HepG2 (cell line): ENCODE measurements at regions not wholly inside any gene's neighbourhood (a gene's known extent, or its start where the extent isn't known, plus 50 kb on each side); places are given as distances from the start of the nearest gene placed in this dataset.

Experiments used
- ATAC-seq: fragments of 200-7000 bp; cut with Tn5 transposase; 3 replicates; pipeline ENCODE4 v1.9.1; 2020; ENCODE audit warnings: mild to moderate bottlenecking, moderate library complexity
- BruUV-seq: library from RNA; stranded (reverse); fragments of 400-500 nt; replicated peaks from 2 replicates; lab custom pipeline; 2021; lab: Mats Ljungman, UMichigan
- CTCF ChIA-PET: fragments of 300-600 bp; formaldehyde crosslinking; extraction: SDS; loops from one replicate; lab custom pipeline; 2021; ENCODE audit warnings: low total read pairs, inconsistent platforms, low intra/inter-chr PET ratio; lab: Yijun Ruan, JAX
- POLR2A ChIA-PET: fragments of 350-600 bp; sonication (Branson Sonifier 250); formaldehyde crosslinking; loops from one replicate; lab custom pipeline; 2020; ENCODE audit warnings: antibody characterized with exemption, inconsistent platforms; lab: Yijun Ruan, JAX
- DNase-seq: peaks from one replicate; pipeline ENCODE4 v3.0.0-alpha.2; 2015; ENCODE audit warnings: low spot score
- FAIRE-seq: peaks from 3 replicates; lab custom pipeline; 2011; peaks lifted over from hg19 to GRCh38; lab: Jason Lieb, UNC
- H2AFZ ChIP-seq: one replicate; pipeline ENCODE4 v1.6.1; 2011; ENCODE audit warnings: low read length, inconsistent platforms
- H3K27ac ChIP-seq: fragments of 300-600 bp; 3 replicates; pipeline ENCODE4 v1.8.0; 2011; ENCODE audit warnings: mixed run types, mild to moderate bottlenecking, mixed read lengths, low read length, inconsistent platforms; ENCODE audit not compliant: insufficient read depth; ENCODE audit errors: extremely low read length
- H3K27me3 ChIP-seq, 2 experiments: fragments of 200-600 bp in 1 of 2; 2 replicates in 1 of 2; 3 replicates in 1 of 2; pipeline versions ENCODE4 v1.6.0 to v1.8.0; 2011; ENCODE audit warnings: low read length in 2 of 2, mild to moderate bottlenecking in 2 of 2, moderate library complexity in 2 of 2, inconsistent platforms in 1 of 2; ENCODE audit not compliant: insufficient read depth in 2 of 2, control insufficient read depth in 1 of 2
- H3K36me3 ChIP-seq, 2 experiments: fragments of 200-600 bp in 1 of 2; replicated peaks in 1 of 2; 2 replicates in 1 of 2; 3 replicates in 1 of 2; pipeline versions ENCODE4 v1.5.1 to v1.8.0; 2011; ENCODE audit warnings: low read length in 2 of 2, inconsistent platforms in 1 of 2; ENCODE audit not compliant: insufficient read depth in 2 of 2, control insufficient read depth in 1 of 2
- H3K4me1 ChIP-seq: 2 replicates; pipeline ENCODE4 v1.5.1; 2012; ENCODE audit warnings: low read length, inconsistent platforms; ENCODE audit not compliant: insufficient read depth
- H3K4me2 ChIP-seq: 2 replicates; pipeline ENCODE4 v1.6.0; 2011; ENCODE audit warnings: low read depth, low read length, inconsistent platforms
- H3K4me3 ChIP-seq, 3 experiments: fragments of 200-600 bp in 1 of 3; sonication (generic), shearing (Covaris generic) in 1 of 3; replicated peaks in 1 of 3; 2 replicates each; pipeline ENCODE4 v1.5.1; 2011 to 2016; ENCODE audit warnings: low read length in 3 of 3, inconsistent platforms in 2 of 3, low read depth in 2 of 3, mild to moderate bottlenecking in 2 of 3, control low read depth in 1 of 3, mixed read lengths in 1 of 3; ENCODE audit not compliant: insufficient read depth in 1 of 3
- H3K79me2 ChIP-seq: one replicate; pipeline ENCODE4 v1.6.1; 2011; ENCODE audit warnings: low read length, inconsistent platforms; ENCODE audit not compliant: insufficient read depth
- H3K9ac ChIP-seq: 2 replicates; pipeline ENCODE4 v1.6.0; 2011; ENCODE audit warnings: mild to moderate bottlenecking, low read depth, low read length, inconsistent platforms; ENCODE audit not compliant: insufficient read depth
- H3K9me3 ChIP-seq: 2 replicates; pipeline ENCODE4 v1.5.1; 2012; ENCODE audit warnings: mild to moderate bottlenecking, low read length
- H4K20me1 ChIP-seq: 2 replicates; pipeline ENCODE4 v1.6.0; 2011; ENCODE audit warnings: inconsistent platforms, mild to moderate bottlenecking, low read length, moderate library complexity; ENCODE audit not compliant: insufficient read depth
- ARID5B ChIP-seq: IDR thresholded peaks from 2 replicates; pipeline ENCODE4 v1.4.0; 2020; ENCODE audit warnings: mild to moderate bottlenecking, missing genetic modification reagents
- CENPBD1 ChIP-seq: sonication (generic); formaldehyde crosslinking; IDR thresholded peaks from 2 replicates; pipeline ENCODE4 v1.8.0; 2022; ENCODE audit warnings: missing genetic modification reagents, low read depth, mild to moderate bottlenecking, borderline replicate concordance
- DRAP1 ChIP-seq: IDR thresholded peaks from 2 replicates; pipeline ENCODE4 v1.6.1; 2016; ENCODE audit warnings: missing genetic modification reagents, missing compliant biosample characterization
- KLF12 ChIP-seq: sonication (generic); formaldehyde crosslinking; IDR thresholded peaks from 2 replicates; pipeline ENCODE4 v1.4.0; 2020; ENCODE audit warnings: missing genetic modification reagents, borderline replicate concordance
- MYC ChIP-seq: sonication (generic); formaldehyde crosslinking; IDR thresholded peaks from 2 replicates; pipeline ENCODE4 v1.9.0; 2021; ENCODE audit warnings: missing genetic modification reagents, borderline replicate concordance
- PCBP2 ChIP-seq: fragments of 200-400 bp; formaldehyde crosslinking; optimal IDR thresholded peaks from 2 replicates; pipeline ENCODE3; 2018; ENCODE audit warnings: low read length, low read depth; ENCODE audit not compliant: poor library complexity, severe bottlenecking
- PRMT3 ChIP-seq: sonication (generic); formaldehyde crosslinking; IDR thresholded peaks from 2 replicates; pipeline ENCODE4 v1.8.1; 2022; ENCODE audit warnings: low read depth, mild to moderate bottlenecking, moderate library complexity, missing genetic modification reagents, borderline replicate concordance
- TOE1 ChIP-seq: sonication (generic); formaldehyde crosslinking; IDR thresholded peaks from 2 replicates; pipeline ENCODE4 v1.4.0; 2020; ENCODE audit warnings: mild to moderate bottlenecking, missing genetic modification reagents
- ZBTB3 ChIP-seq: sonication (generic); formaldehyde crosslinking; IDR thresholded peaks from 2 replicates; pipeline ENCODE4 v1.4.0; 2020; ENCODE audit warnings: low read depth, mild to moderate bottlenecking, moderate library complexity, missing genetic modification reagents, borderline replicate concordance
- ZNF121 ChIP-seq: sonication (generic); formaldehyde crosslinking; IDR thresholded peaks from 2 replicates; pipeline ENCODE4 v1.5.0; 2020; ENCODE audit warnings: mild to moderate bottlenecking, missing genetic modification reagents
- ZNF460 ChIP-seq: sonication (generic); formaldehyde crosslinking; IDR thresholded peaks from 2 replicates; pipeline ENCODE4 v1.5.1; 2020; ENCODE audit warnings: missing genetic modification reagents, mild to moderate bottlenecking, borderline replicate concordance
- ZNF549 ChIP-seq: sonication (generic); formaldehyde crosslinking; IDR thresholded peaks from 2 replicates; pipeline ENCODE4 v1.5.0; 2020; ENCODE audit warnings: missing genetic modification reagents
- WGBS: methylation state at CpG from one replicate; pipeline ENCODE4 v1.1.6; 2017; ENCODE audit warnings: low lambda C conversion rate; 5-methylcytosine and 5-hydroxymethylcytosine counted together
- in situ Hi-C: cut with HindIII; loops from 2 replicates; pipeline ENCODE4 v1.10.0; 2017; ENCODE audit warnings: low pct_unique_long_range_greater_than_20kb; ENCODE audit not compliant: extremely low pct_ligation_motif_present
- intact Hi-C: fragments of 100-400 bp; cut with micrococcal nuclease; formaldehyde crosslinking; loops from one replicate; pipeline ENCODE4 v1.10.0; 2022; ENCODE audit not compliant: unreplicated experiment

- in situ Hi-C loops (no loop called here), intact Hi-C loops (no loop called here)
- Histone ChIP-seq H3K79me2 (no peaks in the 10 kb centered on the region), H3K4me3 (no peak overlapping the region), H3K36me3 (no peaks in the 10 kb centered on the region), H3K27me3 (no peaks in the 10 kb centered on the region), H3K4me2 (no peak overlapping the region), H2AFZ (no peak overlapping the region), H3K27ac (no peak overlapping the region), H3K9me3 (no peaks in the 10 kb centered on the region), H3K4me1 (no peaks in the 10 kb centered on the region), H3K9ac (no peak overlapping the region), H4K20me1 (no peaks in the 10 kb centered on the region)
- DNase-seq (no peak), FAIRE-seq (no peak), ATAC-seq (no peak)
- no TSS peak for BruUV-seq
- WGBS, result 26% methylated on average over 2 of the region's 2 CpGs
- CTCF ChIA-PET, result no interaction called here
- POLR2A ChIA-PET, result no interaction called here
- TF ChIP-seq ZNF121 (CRISPR knock-in tag), result no peak
- TF ChIP-seq CENPBD1 (CRISPR knock-in tag), result no peak
- no peak for TF ChIP-seq DRAP1 (CRISPR knock-in tag)
- no peak for TF ChIP-seq MYC (CRISPR knock-in tag)
- no peak for TF ChIP-seq PRMT3 (CRISPR knock-in tag)
- no peak for TF ChIP-seq ZNF549 (CRISPR knock-in tag)
- no peak for TF ChIP-seq KLF12 (CRISPR knock-in tag)
- TF ChIP-seq ARID5B (CRISPR knock-in tag), result no peak
- TF ChIP-seq PCBP2, result no peak
- no peak for TF ChIP-seq ZNF460
- TF ChIP-seq TOE1 (CRISPR knock-in tag), result no peak
- no peak for TF ChIP-seq ZBTB3 (CRISPR knock-in tag)
- TF ChIP-seq, all 625 proteins: peak for 0
Observed at GRCh38 chr7:118861581-118861980, 637.1 kb downstream of the ANKRD7 start.
